Peyer's patch (tissue), 4 donors: ENCODE measurements at regions not wholly inside any gene's neighbourhood (a gene's known extent, or its start where the extent isn't known, plus 50 kb on each side); places are given as distances from the start of the nearest gene placed in this dataset.

Source experiments
- CTCF ChIP-seq, 6 experiments: fragments of 450-650 bp in 4 of 6; fragments of 200-600 bp in 2 of 6; sonication (generic) in 1 of 6; IDR thresholded peaks; one replicate each; pipeline ENCODE4 v1.5.1; 2017 to 2019; ENCODE audit warnings: antibody characterized with exemption in 6 of 6, mild to moderate bottlenecking in 3 of 6, moderate library complexity in 1 of 6
- POLR2A ChIP-seq, 2 donors: fragments of 450-650 bp; IDR thresholded peaks; one replicate each; pipeline ENCODE4 v1.5.1; 2017; ENCODE audit warnings: antibody characterized with exemption in 2 of 2, mild to moderate bottlenecking in 2 of 2, moderate library complexity in 2 of 2

GRCh38 chr13:111943229-111943795, 123.6 kb upstream of the SOX1 start:
- TF ChIP-seq CTCF (IDR thresholded peaks at IDR 0.05) = no peak
- no peak for TF ChIP-seq POLR2A (IDR thresholded peaks at IDR 0.05)
